ENCODE measurements at regions not wholly inside any gene's neighbourhood (a gene's known extent, or its start where the extent isn't known, plus 50 kb on each side); places are given as distances from the start of the nearest gene placed in this dataset.

- CTCF ChIA-PET: no interaction called here
- no peak for ATAC-seq
- Mint-ChIP-seq H3K9me3 (peaks cover 33% of the 10 kb centered on the region), H3K36me3 (peaks cover 17% of the 10 kb centered on the region), H3K27me3 (ENCODE audit: low read depth) (peaks cover 4% of the 10 kb centered on the region; the same call in 1 of the 2 replicates), H3K4me1 (peaks cover 16% of the 10 kb centered on the region), H3K4me3 (no peak overlapping the region), H3K27ac (no peak overlapping the region)
- DNase-seq (ENCODE audit: low spot score): no peak
- no peak for TF ChIP-seq FOXP4 (CRISPR knock-in tag; IDR thresholded peaks at IDR 0.05)
- TF ChIP-seq KAT7 (CRISPR knock-in tag; IDR thresholded peaks at IDR 0.05; ENCODE audit: borderline replicate concordance): no peak
- TF ChIP-seq ZNF121 (CRISPR knock-in tag; IDR thresholded peaks at IDR 0.05): no peak
- TF ChIP-seq USF1 (CRISPR knock-in tag; IDR thresholded peaks at IDR 0.05): no peak
- TF ChIP-seq CTCF (IDR thresholded peaks at IDR 0.05): no peak
- no peak for TF ChIP-seq AFF4 (CRISPR knock-in tag; IDR thresholded peaks at IDR 0.05; ENCODE audit: borderline replicate concordance)
- TF ChIP-seq ERG (CRISPR knock-in tag; IDR thresholded peaks at IDR 0.05): no peak
- TF ChIP-seq E2F1 (CRISPR knock-in tag; IDR thresholded peaks at IDR 0.05): no peak
- TF ChIP-seq SMAD3 (CRISPR knock-in tag; IDR thresholded peaks at IDR 0.05; ENCODE audit: borderline replicate concordance): no peak
- TF ChIP-seq ZNF416 (CRISPR knock-in tag; IDR thresholded peaks at IDR 0.05): no peak
- TF ChIP-seq SP1 (CRISPR knock-in tag; conservative IDR thresholded peaks at IDR 0.05): no peak
- TF ChIP-seq CDX4 (CRISPR knock-in tag; IDR thresholded peaks at IDR 0.05; ENCODE audit: borderline replicate concordance): no peak
- TF ChIP-seq MYBL2 (CRISPR knock-in tag; IDR thresholded peaks at IDR 0.05): no peak
- no peak for TF ChIP-seq ZNF281 (CRISPR knock-in tag; IDR thresholded peaks at IDR 0.05)
- TF ChIP-seq ETV6 (CRISPR knock-in tag; IDR thresholded peaks at IDR 0.05): no peak
- no peak for TF ChIP-seq ZMAT4 (CRISPR knock-in tag; IDR thresholded peaks at IDR 0.05)
- no peak for TF ChIP-seq E2F5 (CRISPR knock-in tag; IDR thresholded peaks at IDR 0.05)
- POLR2A ChIA-PET: no interaction called here
Measured at GRCh38 chr10:108980869-108981268, 942.4 kb downstream of the XPNPEP1 start.

Measured in WTC11 (cell line).